H9 (cell line): ENCODE measurements at regions not wholly inside any gene's neighbourhood (a gene's known extent, or its start where the extent isn't known, plus 50 kb on each side); places are given as distances from the start of the nearest gene placed in this dataset.

Source experiments
- DNase-seq: peaks from one replicate; pipeline ENCODE4 v3.0.0-alpha.2; 2017
- H2AFZ ChIP-seq: one replicate; pipeline ENCODE4 v1.6.1; 2013; ENCODE audit warnings: mild to moderate bottlenecking, low read length, control low read depth, moderate library complexity
- H2AK5ac ChIP-seq: 2 replicates; pipeline ENCODE4 v1.6.1; 2013; ENCODE audit warnings: low read length, control low read depth, mixed read lengths; ENCODE audit not compliant: insufficient read length
- H2BK120ac ChIP-seq: one replicate; pipeline ENCODE4 v1.6.1; 2013; ENCODE audit warnings: low read depth, mild to moderate bottlenecking, low read length, control low read depth, inconsistent platforms; ENCODE audit not compliant: poor library complexity, severe bottlenecking
- H2BK12ac ChIP-seq: 2 replicates; pipeline ENCODE4 v1.6.1; 2013; ENCODE audit warnings: low read length, control low read depth, mixed read lengths, low read depth; ENCODE audit not compliant: insufficient read length
- H2BK15ac ChIP-seq: 2 replicates; pipeline ENCODE4 v1.6.1; 2013; ENCODE audit warnings: low read depth, low read length, control low read depth
- H2BK20ac ChIP-seq: one replicate; pipeline ENCODE4 v1.6.1; 2013; ENCODE audit warnings: low read depth, mild to moderate bottlenecking, low read length, control low read depth, inconsistent platforms; ENCODE audit not compliant: poor library complexity, severe bottlenecking
- H2BK5ac ChIP-seq: 2 replicates; pipeline ENCODE4 v1.6.1; 2013; ENCODE audit warnings: low read length, control low read depth, mixed read lengths; ENCODE audit not compliant: insufficient read length
- H3K14ac ChIP-seq: 2 replicates; pipeline ENCODE4 v1.6.1; 2013; ENCODE audit warnings: low read length, control low read depth; ENCODE audit not compliant: insufficient read depth
- H3K18ac ChIP-seq: 2 replicates; pipeline ENCODE4 v1.6.1; 2013; ENCODE audit warnings: low read depth, mild to moderate bottlenecking, mixed read lengths, low read length, control low read depth; ENCODE audit not compliant: insufficient read length
- H3K23ac ChIP-seq: 2 replicates; pipeline ENCODE4 v1.6.1; 2013; ENCODE audit warnings: low read length, control low read depth, mixed read lengths, low read depth; ENCODE audit not compliant: insufficient read length
- H3K23me2 ChIP-seq: 2 replicates; pipeline ENCODE4 v1.6.1; 2013; ENCODE audit warnings: low read depth, mild to moderate bottlenecking, mixed read lengths, low read length, control low read depth; ENCODE audit not compliant: insufficient read length, poor library complexity, severe bottlenecking
- H3K27ac ChIP-seq: 2 replicates; pipeline ENCODE4 v1.5.1; 2013; ENCODE audit warnings: low read length, control low read depth, mixed read lengths, low read depth; ENCODE audit not compliant: insufficient read length
- H3K27me3 ChIP-seq: 2 replicates; pipeline ENCODE4 v1.6.1; 2013; ENCODE audit warnings: low read length, control low read depth, inconsistent platforms; ENCODE audit not compliant: insufficient read depth
- H3K4ac ChIP-seq: 2 replicates; pipeline ENCODE4 v1.6.1; 2013; ENCODE audit warnings: low read depth, mild to moderate bottlenecking, control low read depth, inconsistent platforms, low read length, moderate library complexity
- H3K4me1 ChIP-seq: 2 replicates; pipeline ENCODE4 v1.6.1; 2013; ENCODE audit warnings: low read length, control low read depth, inconsistent platforms; ENCODE audit not compliant: insufficient read depth
- H3K4me2 ChIP-seq: 2 replicates; pipeline ENCODE4 v1.6.1; 2013; ENCODE audit warnings: low read length, control low read depth, mixed read lengths; ENCODE audit not compliant: insufficient read length, insufficient read depth
- H3K56ac ChIP-seq: 2 replicates; pipeline ENCODE4 v1.6.1; 2013; ENCODE audit warnings: low read depth, mild to moderate bottlenecking, mixed read lengths, low read length, control low read depth; ENCODE audit not compliant: insufficient read length
- H3K79me1 ChIP-seq: 2 replicates; pipeline ENCODE4 v1.6.1; 2013; ENCODE audit warnings: low read depth, mild to moderate bottlenecking, moderate library complexity, low read length, control low read depth, inconsistent platforms; ENCODE audit not compliant: insufficient read depth, poor library complexity, severe bottlenecking
- H3K79me2 ChIP-seq: 2 replicates; pipeline ENCODE4 v1.6.1; 2013; ENCODE audit warnings: low read length, control low read depth, inconsistent platforms; ENCODE audit not compliant: insufficient read depth
- H3K9ac ChIP-seq: 2 replicates; pipeline ENCODE4 v1.6.1; 2013; ENCODE audit warnings: low read length, control low read depth, mixed read lengths; ENCODE audit not compliant: insufficient read length; ENCODE audit errors: extremely low read depth
- H3K9me3 ChIP-seq: one replicate; pipeline ENCODE4 v1.6.1; 2013; ENCODE audit warnings: low read depth, low read length, inconsistent platforms; ENCODE audit not compliant: control insufficient read depth
- H3T11ph ChIP-seq: one replicate; pipeline ENCODE4 v1.6.1; 2013; ENCODE audit warnings: mild to moderate bottlenecking, low read length, control low read depth, inconsistent platforms
- H4K20me1 ChIP-seq: one replicate; pipeline ENCODE4 v1.6.1; 2013; ENCODE audit not compliant: control insufficient read depth, insufficient read length, insufficient read depth
- H4K5ac ChIP-seq: 2 replicates; pipeline ENCODE4 v1.6.1; 2013; ENCODE audit warnings: low read depth, mild to moderate bottlenecking, mixed read lengths, low read length, control low read depth; ENCODE audit not compliant: insufficient read length
- H4K8ac ChIP-seq: replicated peaks from 2 replicates; pipeline ENCODE4 v1.6.1; 2013; ENCODE audit warnings: low read length, control low read depth, mixed read lengths, low read depth; ENCODE audit not compliant: insufficient read length
- H4K91ac ChIP-seq: 2 replicates; pipeline ENCODE4 v1.6.1; 2013; ENCODE audit warnings: low read depth, mild to moderate bottlenecking, moderate library complexity, mixed read lengths, low read length, control low read depth; ENCODE audit not compliant: insufficient read length
- H3K27ac Mint-ChIP-seq, 3 experiments: 2 replicates in 2 of 3; 3 replicates in 1 of 3; pipeline ENCODE4 v1.8.0; 2020 to 2021; ENCODE audit warnings: mixed read lengths in 3 of 3, mild to moderate bottlenecking in 1 of 3, moderate library complexity in 1 of 3
- H3K27me3 Mint-ChIP-seq: 2 replicates; pipeline ENCODE4 v1.8.0; 2021; ENCODE audit warnings: low read depth, mild to moderate bottlenecking, moderate library complexity, mixed read lengths
- H3K36me3 Mint-ChIP-seq, 3 experiments: 2 replicates in 2 of 3; 3 replicates in 1 of 3; pipeline ENCODE4 v1.8.0; 2020 to 2021; ENCODE audit warnings: low read depth in 3 of 3, mixed read lengths in 3 of 3; ENCODE audit not compliant: insufficient read depth in 1 of 3
- H3K4me1 Mint-ChIP-seq, 2 experiments: 2 replicates each; pipeline ENCODE4 v1.8.0; 2020; ENCODE audit warnings: mixed read lengths in 2 of 2
- H3K4me3 Mint-ChIP-seq, 2 experiments: 2 replicates in 1 of 2; 3 replicates in 1 of 2; pipeline ENCODE4 v1.8.0; 2020 to 2021; ENCODE audit warnings: mild to moderate bottlenecking in 2 of 2, mixed read lengths in 2 of 2, moderate library complexity in 1 of 2
- H3K9me3 Mint-ChIP-seq, 2 experiments: 2 replicates in 1 of 2; 3 replicates in 1 of 2; pipeline ENCODE4 v1.8.0; 2020; ENCODE audit warnings: mild to moderate bottlenecking in 2 of 2, mixed read lengths in 2 of 2, moderate library complexity in 1 of 2
- TF ChIP-seq, protein P1 (sequence below): fragments of 200-600 bp; sonication (generic); conservative IDR thresholded peaks from 3 replicates; pipeline ENCODE4 v1.8.0; 2021; ENCODE audit warnings: antibody characterized with exemption, mild to moderate bottlenecking

DNA sequence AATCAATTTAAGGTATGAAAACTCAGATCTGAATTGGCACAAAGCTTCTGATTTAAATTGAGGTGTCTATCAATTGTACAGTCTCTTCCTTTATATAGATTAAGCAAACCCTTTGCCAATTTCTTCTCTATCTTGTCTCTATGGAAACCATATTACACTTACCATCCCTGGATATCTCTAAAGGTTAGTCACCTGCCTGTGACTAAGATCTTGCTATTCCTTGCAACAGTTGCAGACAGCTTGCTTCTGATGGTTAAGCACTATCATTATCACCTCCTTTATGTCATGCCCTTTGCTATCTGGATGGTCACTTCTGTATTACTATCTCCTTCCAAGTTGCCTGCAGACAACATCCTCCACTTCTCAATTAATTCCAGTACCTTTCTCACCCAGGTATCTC lies 998.6 kb upstream of the B3GALT2 start:
- no peaks in the 10 kb centered on the region for H3K27me3 Mint-ChIP-seq
- H3K27ac Mint-ChIP-seq: no peak overlapping the region; a peak in 1 of 7 replicates
- H2BK15ac ChIP-seq: no peak overlapping the region
- peaks cover 0 to 3% of the 10 kb centered on the region in 2 experiments; a peak in 4 of 5 replicates for H3K9me3 Mint-ChIP-seq
- no peak overlapping the region for H3K4me3 Mint-ChIP-seq
- no peak overlapping the region for H3K14ac ChIP-seq
- H3K79me2 ChIP-seq: no peaks in the 10 kb centered on the region
- no peak overlapping the region for H4K91ac ChIP-seq
- H3K4ac ChIP-seq: no peak overlapping the region
- H3K9me3 ChIP-seq: no peaks in the 10 kb centered on the region
- no peaks in the 10 kb centered on the region for H3K4me1 Mint-ChIP-seq
- no peak overlapping the region for H2BK5ac ChIP-seq
- H3K79me1 ChIP-seq: no peaks in the 10 kb centered on the region
- H2AK5ac ChIP-seq: no peak overlapping the region
- no peak overlapping the region for H3T11ph ChIP-seq
- H4K20me1 ChIP-seq: no peaks in the 10 kb centered on the region
- no peak overlapping the region for H3K18ac ChIP-seq
- H4K8ac ChIP-seq: no peak overlapping the region
- H2BK12ac ChIP-seq: no peak overlapping the region
- H3K23me2 ChIP-seq: no peaks in the 10 kb centered on the region
- no peak overlapping the region for H3K23ac ChIP-seq
- no peaks in the 10 kb centered on the region for H3K27me3 ChIP-seq
- TF ChIP-seq, protein P1, sequence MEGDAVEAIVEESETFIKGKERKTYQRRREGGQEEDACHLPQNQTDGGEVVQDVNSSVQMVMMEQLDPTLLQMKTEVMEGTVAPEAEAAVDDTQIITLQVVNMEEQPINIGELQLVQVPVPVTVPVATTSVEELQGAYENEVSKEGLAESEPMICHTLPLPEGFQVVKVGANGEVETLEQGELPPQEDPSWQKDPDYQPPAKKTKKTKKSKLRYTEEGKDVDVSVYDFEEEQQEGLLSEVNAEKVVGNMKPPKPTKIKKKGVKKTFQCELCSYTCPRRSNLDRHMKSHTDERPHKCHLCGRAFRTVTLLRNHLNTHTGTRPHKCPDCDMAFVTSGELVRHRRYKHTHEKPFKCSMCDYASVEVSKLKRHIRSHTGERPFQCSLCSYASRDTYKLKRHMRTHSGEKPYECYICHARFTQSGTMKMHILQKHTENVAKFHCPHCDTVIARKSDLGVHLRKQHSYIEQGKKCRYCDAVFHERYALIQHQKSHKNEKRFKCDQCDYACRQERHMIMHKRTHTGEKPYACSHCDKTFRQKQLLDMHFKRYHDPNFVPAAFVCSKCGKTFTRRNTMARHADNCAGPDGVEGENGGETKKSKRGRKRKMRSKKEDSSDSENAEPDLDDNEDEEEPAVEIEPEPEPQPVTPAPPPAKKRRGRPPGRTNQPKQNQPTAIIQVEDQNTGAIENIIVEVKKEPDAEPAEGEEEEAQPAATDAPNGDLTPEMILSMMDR: no peak
- H3K36me3 Mint-ChIP-seq: peaks cover 0 to 5% (median 0%) of the 10 kb centered on the region in 3 experiments; a peak in 2 of 7 replicates
- H3K4me2 ChIP-seq: no peak overlapping the region
- H3K56ac ChIP-seq: no peak overlapping the region
- no peak overlapping the region for H2BK20ac ChIP-seq
- H2BK120ac ChIP-seq: no peak overlapping the region
- H2AFZ ChIP-seq: no peak overlapping the region
- DNase-seq: no peak
- H3K9ac ChIP-seq: no peak overlapping the region
- no peak overlapping the region for H4K5ac ChIP-seq
- no peak overlapping the region for H3K27ac ChIP-seq
- H3K4me1 ChIP-seq: no peaks in the 10 kb centered on the region
